ENCODE measurements at regions not wholly inside any gene's neighbourhood (a gene's known extent, or its start where the extent isn't known, plus 50 kb on each side); places are given as distances from the start of the nearest gene placed in this dataset.

DNA sequence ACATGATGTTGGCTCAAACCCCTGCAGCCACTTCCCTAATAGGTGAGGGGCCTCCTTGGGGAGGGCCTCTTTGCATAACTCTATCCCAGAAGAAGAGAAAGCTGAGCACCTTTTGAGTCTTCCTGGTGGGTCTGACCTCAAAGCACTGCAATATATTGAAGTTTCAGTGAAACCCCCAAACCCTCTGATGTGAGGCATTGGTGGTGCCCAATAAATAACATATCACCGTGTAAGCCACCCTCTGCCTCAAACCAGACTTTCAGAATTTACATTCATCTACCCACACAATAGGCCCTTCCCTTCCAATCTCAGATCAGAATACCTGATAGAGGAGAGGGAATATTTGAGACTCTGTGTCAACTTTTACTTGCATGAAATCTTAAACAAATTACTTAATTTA is 142.8 kb upstream of the STK17B start:
- no peak overlapping the region for H3K4me2 ChIP-seq (ENCODE audit: low read length)
- BruUV-seq (replicated peaks) = no TSS peak
- no peaks in the 10 kb centered on the region for H3K36me3 ChIP-seq (ENCODE audit: control insufficient read depth in 1 of 2, insufficient read depth in 2 of 2, low read length in 2 of 2)
- no peaks in the 10 kb centered on the region for H3K79me2 ChIP-seq (ENCODE audit: insufficient read depth, low read length)
- no peaks in the 10 kb centered on the region for H3K9me2 ChIP-seq (ENCODE audit: insufficient read depth)
- H3K9me3 ChIP-seq (ENCODE audit: control insufficient read depth in 1 of 2, insufficient read depth in 1 of 2, low read depth in 1 of 2, low read length in 2 of 2) = no peaks in the 10 kb centered on the region
- TF ChIP-seq EGR1 (IDR thresholded peaks at IDR 0.05; ENCODE audit: low read depth) (no peak), ZNF274 (IDR thresholded peaks at IDR 0.05; ENCODE audit: low read depth, low read length) (no peak), CTCF (IDR thresholded peaks at IDR 0.05 in 2 of 3, conservative IDR thresholded peaks at IDR 0.05 in 1 of 3; ENCODE audit: borderline replicate concordance in 1 of 3, insufficient read depth in 1 of 3, low read depth in 2 of 3, low read length in 2 of 3) (no peak), SP1 (IDR thresholded peaks at IDR 0.05; ENCODE audit: low read depth) (no peak), SIN3A (IDR thresholded peaks at IDR 0.05; ENCODE audit: low read depth) (no peak), EZH2phosphoT487 (IDR thresholded peaks at IDR 0.05; ENCODE audit: borderline replicate concordance) (no peak), CBX3 (IDR thresholded peaks at IDR 0.05; ENCODE audit: low read depth) (no peak), FOSL1 (IDR thresholded peaks at IDR 0.05; ENCODE audit: low read depth) (no peak), SRF (IDR thresholded peaks at IDR 0.05; ENCODE audit: low read depth) (no peak), EZH2 (IDR thresholded peaks at IDR 0.05) (no peak), CEBPB (IDR thresholded peaks at IDR 0.05; ENCODE audit: low read depth) (no peak), JUND (IDR thresholded peaks at IDR 0.05) (no peak), TCF7L2 (IDR thresholded peaks at IDR 0.05; ENCODE audit: borderline replicate concordance, extremely low read depth, insufficient read depth, insufficient read length) (no peak), ZFX (IDR thresholded peaks at IDR 0.05) (no peak)
- TF ChIP-seq, protein P1, sequence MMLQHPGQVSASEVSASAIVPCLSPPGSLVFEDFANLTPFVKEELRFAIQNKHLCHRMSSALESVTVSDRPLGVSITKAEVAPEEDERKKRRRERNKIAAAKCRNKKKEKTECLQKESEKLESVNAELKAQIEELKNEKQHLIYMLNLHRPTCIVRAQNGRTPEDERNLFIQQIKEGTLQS (IDR thresholded peaks at IDR 0.05) = no peak
- TF ChIP-seq, protein P2, sequence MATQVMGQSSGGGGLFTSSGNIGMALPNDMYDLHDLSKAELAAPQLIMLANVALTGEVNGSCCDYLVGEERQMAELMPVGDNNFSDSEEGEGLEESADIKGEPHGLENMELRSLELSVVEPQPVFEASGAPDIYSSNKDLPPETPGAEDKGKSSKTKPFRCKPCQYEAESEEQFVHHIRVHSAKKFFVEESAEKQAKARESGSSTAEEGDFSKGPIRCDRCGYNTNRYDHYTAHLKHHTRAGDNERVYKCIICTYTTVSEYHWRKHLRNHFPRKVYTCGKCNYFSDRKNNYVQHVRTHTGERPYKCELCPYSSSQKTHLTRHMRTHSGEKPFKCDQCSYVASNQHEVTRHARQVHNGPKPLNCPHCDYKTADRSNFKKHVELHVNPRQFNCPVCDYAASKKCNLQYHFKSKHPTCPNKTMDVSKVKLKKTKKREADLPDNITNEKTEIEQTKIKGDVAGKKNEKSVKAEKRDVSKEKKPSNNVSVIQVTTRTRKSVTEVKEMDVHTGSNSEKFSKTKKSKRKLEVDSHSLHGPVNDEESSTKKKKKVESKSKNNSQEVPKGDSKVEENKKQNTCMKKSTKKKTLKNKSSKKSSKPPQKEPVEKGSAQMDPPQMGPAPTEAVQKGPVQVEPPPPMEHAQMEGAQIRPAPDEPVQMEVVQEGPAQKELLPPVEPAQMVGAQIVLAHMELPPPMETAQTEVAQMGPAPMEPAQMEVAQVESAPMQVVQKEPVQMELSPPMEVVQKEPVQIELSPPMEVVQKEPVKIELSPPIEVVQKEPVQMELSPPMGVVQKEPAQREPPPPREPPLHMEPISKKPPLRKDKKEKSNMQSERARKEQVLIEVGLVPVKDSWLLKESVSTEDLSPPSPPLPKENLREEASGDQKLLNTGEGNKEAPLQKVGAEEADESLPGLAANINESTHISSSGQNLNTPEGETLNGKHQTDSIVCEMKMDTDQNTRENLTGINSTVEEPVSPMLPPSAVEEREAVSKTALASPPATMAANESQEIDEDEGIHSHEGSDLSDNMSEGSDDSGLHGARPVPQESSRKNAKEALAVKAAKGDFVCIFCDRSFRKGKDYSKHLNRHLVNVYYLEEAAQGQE (IDR thresholded peaks at IDR 0.05; ENCODE audit: low read depth) = no peak
- TF ChIP-seq, protein P3, sequence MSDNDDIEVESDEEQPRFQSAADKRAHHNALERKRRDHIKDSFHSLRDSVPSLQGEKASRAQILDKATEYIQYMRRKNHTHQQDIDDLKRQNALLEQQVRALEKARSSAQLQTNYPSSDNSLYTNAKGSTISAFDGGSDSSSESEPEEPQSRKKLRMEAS (IDR thresholded peaks at IDR 0.05) = no peak
- H3K27ac ChIP-seq (ENCODE audit: low read depth, low read length) = no peak overlapping the region
- POLR2A ChIA-PET = no interaction called here
- CTCF ChIA-PET = no interaction called here
- H3K4me3 ChIP-seq (replicated peaks in 1 of 2; ENCODE audit: low read depth in 1 of 2, low read length in 2 of 2) = no peak overlapping the region
- no peak overlapping the region for H3K9ac ChIP-seq (ENCODE audit: low read length)
- RAD21 ChIA-PET (ENCODE audit: low non-redundant PET in 1 of 2, low total read pairs in 2 of 2, uncharacterized antibody in 2 of 2, unreplicated experiment in 2 of 2) = no interaction called here
- no peaks in the 10 kb centered on the region for H4K20me1 ChIP-seq (ENCODE audit: insufficient read depth)
- H3K27me3 ChIP-seq (ENCODE audit: insufficient read depth, low read length) = no peaks in the 10 kb centered on the region
- ATAC-seq (no peak), DNase-seq (ENCODE audit: low read depth, low spot score) (no peak)
- intact Hi-C loops (cut with micrococcal nuclease) = no loop called here
- H3K4me1 ChIP-seq (ENCODE audit: control insufficient read depth in 1 of 2, insufficient read depth in 2 of 2, low read length in 2 of 2) = peaks cover 0 to 6% of the 10 kb centered on the region in 2 experiments; a peak in 2 of 4 replicates
- no peak overlapping the region for H2AFZ ChIP-seq (ENCODE audit: low read depth, low read length, poor library complexity, severe bottlenecking)

All from HCT116 (cell line).